Adrenal gland (tissue), 5 donors: ENCODE measurements at regions not wholly inside any gene's neighbourhood (a gene's known extent, or its start where the extent isn't known, plus 50 kb on each side); places are given as distances from the start of the nearest gene placed in this dataset.

Experiments used
- POLR2A ChIP-seq, 2 donors: fragments of 450-650 bp; IDR thresholded peaks; one replicate each; pipeline ENCODE4 v1.6.1; 2017; ENCODE audit warnings: antibody characterized with exemption in 2 of 2, mild to moderate bottlenecking in 2 of 2, moderate library complexity in 1 of 2
- TF ChIP-seq, protein P1 (sequence below), 6 experiments: fragments of 450-650 bp in 4 of 6; fragments of 200-600 bp in 2 of 6; sonication (generic) in 1 of 6; IDR thresholded peaks; 1 replicate in 5 of 6; 2 replicates in 1 of 6; pipeline versions ENCODE4 v1.5.1 to v1.8.0; 2016 to 2021; ENCODE audit warnings: antibody characterized with exemption in 6 of 6, mild to moderate bottlenecking in 2 of 6, moderate library complexity in 1 of 6
- donor health status: DM: no; HTN: no; CAD: no.

DNA sequence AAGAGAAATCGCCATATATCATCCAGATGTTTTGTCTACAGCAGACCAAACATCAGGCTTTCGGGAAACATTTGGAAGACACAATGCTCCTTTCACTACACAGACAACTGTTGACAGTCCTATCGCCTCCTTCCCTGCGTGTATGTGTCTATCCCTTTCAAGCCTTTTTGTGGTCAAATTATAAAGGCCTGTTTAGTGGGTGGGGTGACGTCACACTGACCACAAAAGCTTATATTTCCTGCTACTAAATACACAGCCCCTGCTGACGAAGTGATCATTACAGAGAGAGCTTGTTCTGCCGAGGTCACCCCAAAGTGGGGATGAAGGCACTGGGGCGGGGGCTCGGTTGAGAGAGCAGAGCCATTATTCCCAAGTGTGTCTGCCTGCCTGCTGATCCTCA is 302.7 kb upstream of the TNP1 start:
- no peak for TF ChIP-seq POLR2A (IDR thresholded peaks at IDR 0.05)
- TF ChIP-seq, protein P1, sequence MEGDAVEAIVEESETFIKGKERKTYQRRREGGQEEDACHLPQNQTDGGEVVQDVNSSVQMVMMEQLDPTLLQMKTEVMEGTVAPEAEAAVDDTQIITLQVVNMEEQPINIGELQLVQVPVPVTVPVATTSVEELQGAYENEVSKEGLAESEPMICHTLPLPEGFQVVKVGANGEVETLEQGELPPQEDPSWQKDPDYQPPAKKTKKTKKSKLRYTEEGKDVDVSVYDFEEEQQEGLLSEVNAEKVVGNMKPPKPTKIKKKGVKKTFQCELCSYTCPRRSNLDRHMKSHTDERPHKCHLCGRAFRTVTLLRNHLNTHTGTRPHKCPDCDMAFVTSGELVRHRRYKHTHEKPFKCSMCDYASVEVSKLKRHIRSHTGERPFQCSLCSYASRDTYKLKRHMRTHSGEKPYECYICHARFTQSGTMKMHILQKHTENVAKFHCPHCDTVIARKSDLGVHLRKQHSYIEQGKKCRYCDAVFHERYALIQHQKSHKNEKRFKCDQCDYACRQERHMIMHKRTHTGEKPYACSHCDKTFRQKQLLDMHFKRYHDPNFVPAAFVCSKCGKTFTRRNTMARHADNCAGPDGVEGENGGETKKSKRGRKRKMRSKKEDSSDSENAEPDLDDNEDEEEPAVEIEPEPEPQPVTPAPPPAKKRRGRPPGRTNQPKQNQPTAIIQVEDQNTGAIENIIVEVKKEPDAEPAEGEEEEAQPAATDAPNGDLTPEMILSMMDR (IDR thresholded peaks at IDR 0.05), result no peak
